PC-3 (cell line): ENCODE measurements at regions not wholly inside any gene's neighbourhood (a gene's known extent, or its start where the extent isn't known, plus 50 kb on each side); places are given as distances from the start of the nearest gene placed in this dataset.

Source experiments
- CTCF ChIP-seq: fragments of 300-600 bp; sonication (generic); conservative IDR thresholded peaks from 2 replicates; pipeline ENCODE4 v1.5.1; 2017; ENCODE audit warnings: antibody characterized with exemption, low read depth, mild to moderate bottlenecking, low read length
- EZH2 ChIP-seq: fragments of 300-600 bp; sonication (generic); IDR thresholded peaks from one replicate; pipeline ENCODE4 v1.6.1; 2017; ENCODE audit warnings: antibody characterized with exemption, mild to moderate bottlenecking, low read length; ENCODE audit not compliant: unreplicated experiment

DNA sequence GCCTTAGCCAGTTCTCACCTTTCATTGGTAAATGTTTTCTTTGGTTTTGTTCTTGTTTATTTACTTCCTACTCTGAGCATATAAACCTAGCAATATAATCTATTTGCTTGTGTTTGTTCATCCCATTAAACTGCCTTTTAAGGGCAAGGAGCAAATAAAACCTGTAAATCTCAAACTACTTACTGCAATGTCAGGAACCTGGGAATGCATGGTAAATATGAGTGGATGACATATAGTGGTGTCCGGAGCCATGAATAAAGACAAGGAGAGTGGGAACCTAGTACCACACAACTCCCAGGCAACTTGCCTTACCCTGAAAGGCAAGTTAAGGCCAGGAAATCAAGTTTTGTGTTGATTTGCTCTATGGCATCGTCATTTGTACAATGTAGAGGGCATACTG lies 1133.7 kb upstream of the NCAM2 start:
- TF ChIP-seq CTCF (no peak), EZH2 (no peak)
